IMR-90 (cell line): ENCODE measurements at regions not wholly inside any gene's neighbourhood (a gene's known extent, or its start where the extent isn't known, plus 50 kb on each side); places are given as distances from the start of the nearest gene placed in this dataset.

Experiments used
- ATAC-seq: fragments of 200-7000 bp; cut with Tn5 transposase; 2 replicates; pipeline ENCODE4 v1.9.1; 2020; ENCODE audit warnings: low read depth, mild to moderate bottlenecking, moderate library complexity
- BruUV-seq: library from RNA; stranded (reverse); fragments of 400-500 nt; replicated peaks from 2 replicates; lab custom pipeline; 2021; lab: Mats Ljungman, UMichigan
- CTCF ChIA-PET: fragments of 300-600 bp; formaldehyde crosslinking; extraction: SDS; loops from one replicate; lab custom pipeline; 2021; ENCODE audit warnings: antibody characterized with exemption; lab: Yijun Ruan, JAX
- POLR2A ChIA-PET: fragments of 300-600 bp; sonication (Branson Sonifier 250); formaldehyde crosslinking; loops from one replicate; lab custom pipeline; 2022; ENCODE audit warnings: antibody characterized with exemption; ENCODE audit not compliant: unreplicated experiment; lab: Charles Lee
- DNase-seq: peaks from one replicate; pipeline ENCODE4 v3.0.0; 2013
- H2AFZ ChIP-seq: replicated peaks from 2 replicates; pipeline ENCODE3; 2013; ENCODE audit warnings: low read length, mild to moderate bottlenecking; ENCODE audit not compliant: poor library complexity
- H2AK5ac ChIP-seq: 2 replicates; pipeline ENCODE4 v1.6.1; 2013; ENCODE audit warnings: low read depth, low read length, inconsistent platforms
- H2AK9ac ChIP-seq: replicated peaks from 2 replicates; pipeline ENCODE3; 2013; ENCODE audit warnings: mild to moderate bottlenecking, low read depth, low read length, moderate library complexity; ENCODE audit not compliant: poor library complexity
- H2BK120ac ChIP-seq: 2 replicates; pipeline ENCODE4 v1.6.1; 2013; ENCODE audit warnings: low read depth, low read length, inconsistent platforms
- H2BK15ac ChIP-seq: 3 replicates; pipeline ENCODE4 v1.6.1; 2013; ENCODE audit warnings: low read depth, low read length, inconsistent platforms
- H2BK20ac ChIP-seq: 2 replicates; pipeline ENCODE4 v1.6.1; 2013; ENCODE audit warnings: low read depth, mild to moderate bottlenecking, inconsistent platforms, low read length, moderate library complexity
- H2BK5ac ChIP-seq: 2 replicates; pipeline ENCODE4 v1.6.1; 2013; ENCODE audit warnings: mild to moderate bottlenecking, low read depth, low read length, inconsistent platforms; ENCODE audit not compliant: poor library complexity, severe bottlenecking
- H3K14ac ChIP-seq: replicated peaks from 2 replicates; pipeline ENCODE4 v1.6.1; 2013; ENCODE audit warnings: low read depth, low read length, inconsistent platforms
- H3K18ac ChIP-seq: 2 replicates; pipeline ENCODE4 v1.6.1; 2013; ENCODE audit warnings: low read depth, low read length, control low read depth
- H3K23ac ChIP-seq: 2 replicates; pipeline ENCODE4 v1.6.1; 2013; ENCODE audit warnings: low read depth, low read length, inconsistent platforms
- H3K27ac ChIP-seq: 2 replicates; pipeline ENCODE4 v1.5.1; 2013; ENCODE audit warnings: mild to moderate bottlenecking, control low read depth, low read length; ENCODE audit not compliant: insufficient read depth
- H3K27me3 ChIP-seq: 2 replicates; pipeline ENCODE4 v1.6.1; 2013; ENCODE audit warnings: low read length; ENCODE audit not compliant: control insufficient read depth, insufficient read depth
- H3K36me3 ChIP-seq: 2 replicates; pipeline ENCODE4 v1.6.1; 2013; ENCODE audit warnings: low read length, mixed read lengths; ENCODE audit not compliant: control insufficient read depth, insufficient read depth
- H3K4ac ChIP-seq: 2 replicates; pipeline ENCODE4 v1.6.1; 2013; ENCODE audit warnings: low read depth, low read length, inconsistent platforms
- H3K4me1 ChIP-seq: 2 replicates; pipeline ENCODE4 v1.6.1; 2013; ENCODE audit warnings: low read length, mixed read lengths; ENCODE audit not compliant: control insufficient read depth, insufficient read depth
- H3K4me2 ChIP-seq: 2 replicates; pipeline ENCODE4 v1.6.1; 2013; ENCODE audit warnings: low read depth, mild to moderate bottlenecking, control low read depth, low read length, moderate library complexity
- H3K4me3 ChIP-seq: 2 replicates; pipeline ENCODE4 v1.5.1; 2013; ENCODE audit warnings: low read depth, mild to moderate bottlenecking, control low read depth, low read length, moderate library complexity; ENCODE audit not compliant: insufficient read depth
- H3K56ac ChIP-seq: 2 replicates; pipeline ENCODE4 v1.6.1; 2013; ENCODE audit warnings: low read length, inconsistent platforms; ENCODE audit not compliant: insufficient read depth; ENCODE audit errors: extremely low read depth
- H3K79me1 ChIP-seq, 2 experiments: 2 replicates each; pipeline ENCODE4 v1.6.1; 2013; ENCODE audit warnings: low read length in 2 of 2, inconsistent platforms in 1 of 2, low read depth in 1 of 2
- H3K9ac ChIP-seq: 2 replicates; pipeline ENCODE4 v1.6.1; 2013; ENCODE audit warnings: low read depth, low read length, control low read depth
- H3K9me1 ChIP-seq: 2 replicates; pipeline ENCODE4 v1.6.1; 2013; ENCODE audit warnings: low read length, inconsistent platforms; ENCODE audit not compliant: insufficient read depth
- H3K9me3 ChIP-seq: 2 replicates; pipeline ENCODE4 v1.6.1; 2013; ENCODE audit warnings: low read length; ENCODE audit not compliant: control insufficient read depth, insufficient read depth
- H4K20me1 ChIP-seq: 2 replicates; pipeline ENCODE4 v1.6.1; 2013; ENCODE audit warnings: low read length, inconsistent platforms; ENCODE audit not compliant: insufficient read depth
- H4K5ac ChIP-seq: 2 replicates; pipeline ENCODE4 v1.6.1; 2013; ENCODE audit warnings: mild to moderate bottlenecking, low read depth, low read length, control low read depth
- H4K8ac ChIP-seq, 2 experiments: 2 replicates each; pipeline ENCODE4 v1.6.1; 2013; ENCODE audit warnings: low read depth in 2 of 2, low read length in 2 of 2, control low read depth in 1 of 2, inconsistent platforms in 1 of 2
- H4K91ac ChIP-seq: 2 replicates; pipeline ENCODE4 v1.6.1; 2013; ENCODE audit warnings: low read depth, low read length, inconsistent platforms; ENCODE audit not compliant: insufficient read depth
- BHLHE40 ChIP-seq: fragments of 150-350 bp; IDR thresholded peaks from 2 replicates; pipeline ENCODE4 v1.6.1; 2016; ENCODE audit warnings: mild to moderate bottlenecking, low read depth, low read length
- CEBPB ChIP-seq: IDR thresholded peaks from 2 replicates; pipeline ENCODE4 v1.6.1; 2012; ENCODE audit warnings: low read depth, low read length, improper control_type of control experiment
- CHD1 ChIP-seq: IDR thresholded peaks from 2 replicates; pipeline ENCODE4 v1.6.1; 2012; ENCODE audit warnings: low read depth, low read length, improper control_type of control experiment
- CTCF ChIP-seq: conservative IDR thresholded peaks from 2 replicates; pipeline ENCODE4 v1.5.1; 2012; ENCODE audit warnings: mild to moderate bottlenecking, low read depth, low read length, improper control_type of control experiment
- ELK1 ChIP-seq: fragments of 150-350 bp; IDR thresholded peaks from 2 replicates; pipeline ENCODE4 v1.6.1; 2016; ENCODE audit warnings: low read depth, mild to moderate bottlenecking, low read length, moderate library complexity, borderline replicate concordance
- FOS ChIP-seq: fragments of 150-350 bp; IDR thresholded peaks from 2 replicates; pipeline ENCODE4 v1.6.1; 2016; ENCODE audit warnings: low read depth, low read length
- MAFK ChIP-seq: IDR thresholded peaks from 2 replicates; pipeline ENCODE4 v1.6.1; 2012; ENCODE audit warnings: low read depth, low read length, improper control_type of control experiment
- MAZ ChIP-seq: IDR thresholded peaks from 2 replicates; pipeline ENCODE4 v1.6.1; 2012; ENCODE audit warnings: low read depth, mild to moderate bottlenecking, low read length, improper control_type of control experiment, moderate library complexity, borderline replicate concordance
- MXI1 ChIP-seq: IDR thresholded peaks from 2 replicates; pipeline ENCODE4 v1.6.1; 2012; ENCODE audit warnings: low read depth, mild to moderate bottlenecking, low read length, moderate library complexity, borderline replicate concordance
- NFE2L2 ChIP-seq: fragments of 150-350 bp; IDR thresholded peaks from 2 replicates; pipeline ENCODE4 v1.6.1; 2016; ENCODE audit warnings: low read depth, mild to moderate bottlenecking, low read length
- POLR2A ChIP-seq: IDR thresholded peaks from 2 replicates; pipeline ENCODE4 v1.6.1; 2012; ENCODE audit warnings: mild to moderate bottlenecking, low read depth, low read length
- RAD21 ChIP-seq: IDR thresholded peaks from 2 replicates; pipeline ENCODE4 v1.6.1; 2012; ENCODE audit warnings: low read length, improper control_type of control experiment
- RCOR1 ChIP-seq: IDR thresholded peaks from 2 replicates; pipeline ENCODE4 v1.6.1; 2012; ENCODE audit warnings: mild to moderate bottlenecking, low read length, improper control_type of control experiment; ENCODE audit not compliant: insufficient replicate concordance
- RFX5 ChIP-seq: IDR thresholded peaks from 2 replicates; pipeline ENCODE4 v1.8.0; 2012; ENCODE audit warnings: low read depth, mild to moderate bottlenecking, low read length, moderate library complexity
- SMC3 ChIP-seq: fragments of 150-350 bp; IDR thresholded peaks from 2 replicates; pipeline ENCODE4 v1.6.1; 2016; ENCODE audit warnings: low read depth, mild to moderate bottlenecking, antibody characterized with exemption, low read length, moderate library complexity
- USF2 ChIP-seq: fragments of 150-350 bp; IDR thresholded peaks from 2 replicates; pipeline ENCODE4 v1.6.1; 2017; ENCODE audit warnings: mild to moderate bottlenecking, antibody characterized with exemption, low read length, low read depth
- WGBS, 2 experiments: methylation state at CpG; one replicate each; pipeline versions ENCODE4 v1.1.5 to v1.1.7; 2013; ENCODE audit warnings: missing lambda C conversion rate in 2 of 2; ENCODE audit not compliant: insufficient read length in 1 of 2; ENCODE audit errors: extremely low coverage in 2 of 2; 5-methylcytosine and 5-hydroxymethylcytosine counted together
- dilution Hi-C: fragments of 300-500 bp; cut with HindIII; formaldehyde crosslinking; loops from one replicate; pipeline ENCODE4 v1.14.3; 2018; ENCODE audit warnings: low sequenced_read_pairs; ENCODE audit not compliant: unreplicated experiment
- in situ Hi-C: fragments of 300-500 bp; cut with MboI; formaldehyde crosslinking; loops from 3 replicates; pipeline ENCODE4 v1.14.3; 2019; ENCODE audit warnings: low sequenced_read_pairs, inconsistent platforms, mixed read lengths
- intact Hi-C: fragments of 100-400 bp; cut with micrococcal nuclease; formaldehyde crosslinking; loops from 2 replicates; pipeline ENCODE4 v1.10.0; 2022

GRCh38 chr2:146997945-146998344 is 846.9 kb upstream of the ACVR2A start:
- BruUV-seq, result no TSS peak
- Histone ChIP-seq H3K14ac (no peak overlapping the region), H3K56ac (no peak overlapping the region), H3K9me3 (peaks cover 3% of the 10 kb centered on the region; the same call in 1 of the 2 replicates), H4K91ac (no peak overlapping the region), H3K27me3 (no peaks in the 10 kb centered on the region), H2AK9ac (no peak overlapping the region), H2BK120ac (no peak overlapping the region), H2BK15ac (no peak overlapping the region), H3K9ac (no peak overlapping the region), H3K79me1 (no peaks in the 10 kb centered on the region), H3K27ac (no peak overlapping the region), H3K4ac (no peak overlapping the region), H4K20me1 (no peaks in the 10 kb centered on the region), H3K4me2 (no peak overlapping the region), H3K4me3 (no peak overlapping the region), H3K36me3 (no peaks in the 10 kb centered on the region), H4K8ac (no peak overlapping the region), H4K5ac (no peak overlapping the region), H3K9me1 (no peaks in the 10 kb centered on the region), H2AK5ac (no peak overlapping the region), H2AFZ (no peak overlapping the region), H3K23ac (no peak overlapping the region), H2BK5ac (no peak overlapping the region), H3K18ac (no peak overlapping the region), H2BK20ac (no peak overlapping the region), H3K4me1 (peaks cover 2% of the 10 kb centered on the region; the same call in 1 of the 2 replicates)
- CTCF ChIA-PET, result interaction anchor here (0.8 kb wide), 1 partner anchor 12 kb away, joined by 3 read pairs; no protein-coding TSS in a partner anchor
- ATAC-seq, result no peak
- no peak for DNase-seq
- TF ChIP-seq RFX5 (no peak), FOS (no peak), CHD1 (no peak), RAD21 (no peak), CEBPB (no peak), SMC3 (no peak), ELK1 (no peak), BHLHE40 (no peak), MAFK (no peak), MAZ (no peak), RCOR1 (no peak), CTCF (no peak), MXI1 (no peak), USF2 (no peak), POLR2A (no peak), NFE2L2 (no peak)
- in situ Hi-C loops (no loop called here), dilution Hi-C loops (no loop called here), intact Hi-C loops (no loop called here)
- WGBS, 2 experiments, result no CpG with 5 or more reads among the region's 2 CpGs
- POLR2A ChIA-PET, result no interaction called here
